Endothelial cell of hepatic sinusoid (primary cell): ENCODE measurements at regions not wholly inside any gene's neighbourhood (a gene's known extent, or its start where the extent isn't known, plus 50 kb on each side); places are given as distances from the start of the nearest gene placed in this dataset.

Experiments
- in situ Hi-C: cut with HindIII; loops from 2 replicates; pipeline ENCODE4 v1.10.0; 2017; ENCODE audit warnings: low sequenced_read_pairs

DNA sequence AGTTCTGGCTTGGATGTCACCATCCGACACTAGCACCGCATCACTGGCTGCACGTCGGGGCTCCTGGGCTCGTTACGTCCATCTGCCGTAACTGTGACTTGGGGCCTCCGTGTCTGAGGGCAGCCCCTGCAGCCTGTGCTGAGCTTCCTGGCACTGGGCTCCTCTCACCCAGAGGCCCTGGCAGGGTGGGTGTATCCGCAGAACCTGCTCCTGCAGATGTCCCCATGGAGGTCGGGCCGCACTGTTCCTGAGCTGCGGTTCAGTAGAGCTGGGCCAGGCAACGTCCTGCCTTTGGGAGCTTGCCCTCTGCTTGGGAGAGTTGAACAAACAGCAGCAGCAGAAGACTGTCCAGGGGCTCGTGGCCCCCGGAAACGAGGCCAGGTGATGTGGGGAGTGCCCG lies 71.4 kb downstream of the RGS12 start:
- in situ Hi-C loops = loop anchor here (5.0 kb wide), 1 partner anchor 78 kb away; the partner anchor contains the start of gene HGFAC

DNA sequence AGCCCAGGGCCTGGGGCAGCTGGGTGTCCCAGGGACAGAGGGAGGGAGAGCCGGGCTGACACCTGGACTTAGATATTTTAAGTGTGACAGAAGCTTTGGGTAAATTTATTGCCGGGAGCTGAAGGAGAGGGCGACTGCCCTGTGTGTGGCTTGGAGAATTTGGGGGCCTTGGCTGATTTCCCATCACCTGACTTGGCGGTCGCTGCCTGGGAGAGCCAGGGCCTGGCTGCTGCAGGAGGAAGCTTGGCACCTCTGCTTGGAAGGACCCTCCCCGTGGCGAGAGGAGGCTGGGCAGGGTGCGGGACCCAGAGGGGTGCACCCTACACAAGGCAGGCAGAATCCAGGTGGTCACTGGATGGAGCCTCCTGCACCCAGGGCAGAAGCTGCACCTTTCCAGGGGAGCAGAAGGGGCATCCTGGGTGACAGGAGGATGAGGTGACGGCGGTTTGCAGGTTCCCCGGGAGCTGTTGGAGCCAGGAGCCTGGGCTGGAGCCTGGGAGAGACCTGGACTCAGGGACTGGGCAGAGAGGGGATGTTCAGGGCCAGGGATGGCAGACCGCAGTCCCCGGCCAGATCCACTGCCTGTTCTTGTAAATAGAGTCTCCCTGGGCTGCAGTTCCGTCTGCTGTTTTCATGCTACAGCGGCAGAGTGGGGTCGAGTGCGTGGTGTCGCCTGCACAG lies 72.0 kb downstream of the RGS12 start:
- in situ Hi-C loops = loop anchor here (5.0 kb wide), 2 partner anchors 43 to 78 kb away; partner anchors contain the start of gene HGFAC

DNA sequence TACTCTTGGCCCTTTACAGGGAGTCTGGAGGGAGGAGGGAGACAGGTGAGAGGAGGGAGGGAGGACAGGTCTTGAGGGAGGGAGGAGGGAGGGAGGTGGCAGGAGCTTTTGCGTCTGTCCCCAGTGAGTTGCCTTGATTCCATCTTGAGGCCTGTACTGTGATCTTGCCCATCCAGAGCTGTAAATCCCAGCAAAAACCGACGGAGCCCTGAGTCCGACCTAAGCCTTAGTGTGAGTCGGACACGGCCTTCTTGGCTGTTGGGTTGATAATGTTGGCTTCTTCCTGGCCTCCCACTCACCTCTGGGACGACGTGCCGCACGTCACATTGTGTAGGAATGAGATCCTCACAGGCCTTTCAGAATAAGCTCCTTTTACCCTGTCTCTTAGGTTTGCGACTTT lies 72.5 kb downstream of the RGS12 start:
- in situ Hi-C loops = loop anchor here (5.0 kb wide), 1 partner anchor 42 kb away; no protein-coding TSS in a partner anchor

DNA sequence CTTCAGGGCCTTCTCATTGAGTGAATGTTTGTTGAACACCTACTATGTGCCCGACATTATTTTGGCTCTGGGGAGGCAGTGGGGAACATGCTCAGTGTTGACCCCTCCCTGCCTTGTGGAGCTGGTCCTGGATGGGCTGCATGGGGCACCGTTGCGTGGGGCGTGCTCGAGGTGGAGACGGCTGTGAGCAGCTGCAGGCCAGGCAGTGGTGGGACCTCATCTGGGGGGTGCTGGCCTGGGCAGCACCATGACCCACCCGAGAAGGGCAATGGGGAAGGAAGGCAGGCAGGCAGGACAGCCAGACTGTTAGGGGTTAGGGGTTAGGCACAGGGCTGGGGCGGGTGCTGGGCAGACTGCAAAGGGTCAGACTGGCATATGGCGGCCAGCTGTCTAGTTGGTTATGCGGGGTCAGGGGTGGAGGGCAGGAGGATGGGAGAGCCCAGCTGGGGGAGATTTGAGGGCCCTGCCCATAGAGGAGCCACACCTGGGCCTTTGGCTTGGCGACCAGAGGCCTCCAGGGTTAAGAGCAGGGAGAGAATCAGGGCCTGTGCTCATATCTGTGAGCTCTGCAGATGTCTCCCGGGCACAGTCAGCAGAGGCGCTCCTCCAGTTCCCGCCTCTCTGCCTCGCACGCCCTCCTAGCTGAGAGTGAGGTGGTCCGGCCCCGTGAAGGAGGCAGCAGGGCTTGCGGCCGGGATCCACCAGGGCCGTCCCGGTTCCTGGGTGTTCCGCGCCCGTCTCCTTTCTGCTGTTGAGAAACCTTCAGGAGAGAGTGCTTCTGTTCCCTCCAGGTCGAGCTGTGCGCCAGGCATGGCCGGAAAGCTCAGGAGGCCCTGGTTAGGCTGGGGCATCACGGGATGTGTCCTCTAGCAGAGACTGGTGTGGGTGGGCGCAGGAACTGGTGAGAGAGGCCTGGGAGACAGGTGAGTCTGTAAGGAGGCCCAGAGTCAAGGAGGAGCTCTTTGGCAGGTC lies 73.3 kb downstream of the RGS12 start:
- in situ Hi-C loops = loop anchor here (5.0 kb wide), 1 partner anchor 41 kb away; no protein-coding TSS in a partner anchor

DNA sequence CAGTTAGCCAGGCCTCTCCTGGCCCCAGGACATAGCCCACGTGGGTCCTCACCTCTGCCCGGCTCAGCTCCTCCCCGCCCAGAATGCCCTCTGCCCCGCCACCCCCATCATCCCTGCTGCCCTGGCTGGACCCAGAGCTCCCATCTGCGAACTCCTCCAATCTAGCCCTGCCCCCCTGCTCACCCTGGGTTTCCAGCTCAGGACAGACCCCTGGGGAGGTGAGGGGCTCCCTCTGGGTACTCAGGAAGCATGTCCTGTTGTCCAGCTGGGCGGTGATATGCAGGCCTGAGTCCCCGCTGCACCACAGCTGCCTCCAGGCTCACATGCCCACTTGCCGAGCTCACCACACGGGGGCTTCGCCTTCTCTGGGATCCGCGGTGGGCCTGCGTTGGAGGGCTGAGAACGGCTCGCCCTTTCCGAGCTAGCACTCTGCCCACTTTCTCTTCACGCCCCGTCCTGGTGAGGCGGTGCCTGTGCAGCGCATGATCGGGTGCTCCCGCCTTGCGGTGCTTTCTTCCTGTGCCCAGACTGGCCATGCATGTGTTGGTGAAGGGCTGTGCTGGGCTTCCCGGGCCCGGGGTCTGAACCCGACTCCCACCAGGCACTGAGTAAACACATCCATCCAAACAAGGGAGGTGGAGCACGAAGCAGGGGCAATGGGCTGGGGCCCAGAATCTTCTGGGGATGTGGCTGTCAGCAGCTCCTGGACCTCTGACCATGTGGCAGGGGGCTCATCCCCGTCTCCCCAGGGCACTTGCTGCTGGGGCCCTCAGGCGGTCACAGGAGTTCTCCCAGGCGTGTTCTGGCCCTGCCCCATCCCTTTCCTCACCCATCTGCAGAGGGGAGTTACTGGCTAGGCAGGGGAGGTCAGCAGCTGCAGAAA lies 74.3 kb downstream of the RGS12 start:
- in situ Hi-C loops = loop anchor here (5.0 kb wide), 1 partner anchor 40 kb away; no protein-coding TSS in a partner anchor

DNA sequence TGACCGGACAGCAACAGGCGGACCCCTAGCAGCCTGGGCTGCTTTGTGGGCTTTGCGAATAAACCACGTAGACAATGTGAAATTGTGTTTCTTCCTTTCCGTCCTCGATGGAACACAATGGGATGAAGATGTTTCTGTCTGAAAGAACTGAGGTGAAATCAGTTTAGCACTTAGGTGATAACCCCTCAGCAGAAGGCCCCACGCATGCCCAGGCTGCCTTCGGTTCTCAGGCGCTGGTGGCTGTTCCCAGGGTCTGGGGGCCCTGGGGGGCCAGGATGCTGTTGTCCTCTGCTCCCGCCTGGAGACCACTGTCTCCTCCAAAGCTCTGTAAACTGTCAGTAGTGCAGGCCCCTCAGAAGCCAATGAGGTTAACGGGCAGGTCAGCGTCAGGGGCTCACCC lies 73.9 kb upstream of the HGFAC start:
- in situ Hi-C loops = loop anchor here (5.0 kb wide), 1 partner anchor 39 kb away; no protein-coding TSS in a partner anchor

DNA sequence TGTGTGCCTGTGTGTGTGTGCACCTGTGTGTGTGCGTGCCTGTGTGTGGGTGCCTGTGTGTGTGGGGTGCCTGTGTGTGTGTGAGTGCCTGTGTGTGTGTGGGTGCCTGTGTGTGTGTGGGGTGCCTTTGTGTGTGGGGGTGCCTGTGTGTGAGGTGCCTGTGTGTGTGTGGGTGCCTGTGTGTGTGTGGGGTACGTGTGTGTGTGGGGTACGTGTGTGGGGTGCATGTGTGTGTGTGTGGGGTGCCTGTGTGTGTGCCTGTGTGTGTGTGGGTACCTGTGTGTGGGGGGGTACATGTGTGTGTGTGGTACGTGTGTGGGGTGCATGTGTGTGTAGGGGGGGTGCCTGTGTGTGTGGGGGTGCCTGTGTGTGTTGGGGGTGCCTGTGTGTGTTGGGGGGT lies 73.4 kb upstream of the HGFAC start:
- in situ Hi-C loops = loop anchor here (5.0 kb wide), 1 partner anchor 39 kb away; no protein-coding TSS in a partner anchor

DNA sequence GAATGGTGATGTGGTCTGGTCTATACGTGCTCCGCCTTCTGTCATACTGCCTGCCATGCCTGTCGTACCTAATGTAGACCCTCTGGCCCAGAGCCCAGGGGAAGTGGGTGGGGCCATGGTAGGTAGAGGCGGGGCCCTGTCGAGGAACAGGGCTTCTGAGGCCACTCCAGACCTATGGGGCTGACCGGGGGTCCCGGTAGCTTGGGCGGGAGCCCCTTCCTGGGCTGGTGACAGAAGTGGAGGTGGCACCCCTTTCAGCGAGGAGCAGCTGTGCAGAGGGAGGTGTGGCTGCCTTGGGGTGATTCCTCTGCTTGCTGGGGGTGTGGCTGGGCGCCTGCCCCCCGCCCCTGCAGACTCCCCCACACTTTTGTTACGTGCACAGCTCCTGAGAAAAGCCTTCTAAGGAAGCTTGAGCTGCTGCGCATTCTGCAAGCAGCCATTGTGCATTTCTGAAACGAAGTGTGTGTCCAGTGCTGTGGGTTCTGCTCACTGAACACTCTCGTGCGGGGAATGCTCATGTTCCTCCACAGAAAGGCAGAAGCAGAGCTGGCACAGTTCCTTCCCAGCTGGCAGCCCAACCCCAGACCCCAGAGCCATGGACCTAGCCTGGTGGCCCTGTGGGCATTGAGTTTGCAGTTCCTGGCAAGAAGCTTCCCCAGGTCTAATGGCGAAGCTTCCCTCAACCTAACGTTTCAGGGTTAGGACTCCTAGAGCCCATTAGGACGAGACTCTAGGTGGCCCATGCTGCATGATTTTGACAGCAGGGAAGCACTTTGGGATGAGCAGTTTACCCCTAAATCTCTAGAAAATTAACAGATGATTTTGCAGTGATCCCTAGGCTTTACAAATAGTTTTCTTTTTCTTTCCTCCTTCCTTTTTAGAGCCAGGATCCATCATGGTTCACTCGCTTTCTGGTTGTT lies 72.7 kb upstream of the HGFAC start:
- in situ Hi-C loops = loop anchor here (5.0 kb wide), 1 partner anchor 38 kb away; no protein-coding TSS in a partner anchor

DNA sequence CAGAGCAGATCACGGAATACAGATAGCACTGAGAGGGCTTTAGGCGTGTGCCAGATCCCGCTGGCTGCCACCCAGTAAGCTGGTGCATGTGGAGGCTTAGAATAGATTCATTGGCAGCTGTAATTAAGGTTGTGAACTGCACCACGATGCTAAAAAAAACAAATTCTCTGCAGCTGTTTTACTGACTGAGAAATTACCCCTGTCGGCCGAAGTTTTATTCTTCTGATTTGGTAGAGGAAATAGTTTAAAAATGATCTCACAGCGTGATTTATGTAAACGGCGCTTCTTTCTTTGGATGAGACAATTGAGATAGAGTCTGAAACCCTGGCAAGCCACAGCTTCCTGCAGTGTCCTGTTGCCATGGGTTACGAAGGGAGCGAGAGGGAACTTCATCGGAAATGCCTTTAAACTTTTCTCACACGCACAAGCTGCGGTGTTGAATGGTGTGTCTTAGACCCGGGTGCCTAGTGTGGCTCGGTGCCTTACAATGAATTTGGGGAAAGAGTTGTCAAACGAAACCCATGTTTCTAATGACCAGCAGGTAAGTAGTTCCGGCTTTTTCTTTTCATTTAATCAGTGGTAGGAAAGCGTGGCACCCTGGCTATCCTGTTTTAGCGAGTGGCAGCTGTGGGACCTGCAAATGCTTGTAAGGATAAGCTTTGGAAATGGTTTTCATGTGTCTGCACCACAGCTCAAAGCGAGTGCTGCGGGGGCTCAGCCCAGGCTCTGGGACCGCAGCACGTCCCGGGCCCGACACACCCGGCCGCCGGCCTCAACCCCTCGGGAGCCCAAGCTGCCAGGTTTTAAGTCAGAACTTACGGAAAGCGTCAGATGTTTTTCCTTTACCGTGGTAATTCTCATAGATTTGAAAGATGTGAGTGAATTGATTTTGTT lies 71.7 kb upstream of the HGFAC start:
- in situ Hi-C loops = loop anchor here (5.0 kb wide), 2 partner anchors 37 to 63 kb away; no protein-coding TSS in a partner anchor

DNA sequence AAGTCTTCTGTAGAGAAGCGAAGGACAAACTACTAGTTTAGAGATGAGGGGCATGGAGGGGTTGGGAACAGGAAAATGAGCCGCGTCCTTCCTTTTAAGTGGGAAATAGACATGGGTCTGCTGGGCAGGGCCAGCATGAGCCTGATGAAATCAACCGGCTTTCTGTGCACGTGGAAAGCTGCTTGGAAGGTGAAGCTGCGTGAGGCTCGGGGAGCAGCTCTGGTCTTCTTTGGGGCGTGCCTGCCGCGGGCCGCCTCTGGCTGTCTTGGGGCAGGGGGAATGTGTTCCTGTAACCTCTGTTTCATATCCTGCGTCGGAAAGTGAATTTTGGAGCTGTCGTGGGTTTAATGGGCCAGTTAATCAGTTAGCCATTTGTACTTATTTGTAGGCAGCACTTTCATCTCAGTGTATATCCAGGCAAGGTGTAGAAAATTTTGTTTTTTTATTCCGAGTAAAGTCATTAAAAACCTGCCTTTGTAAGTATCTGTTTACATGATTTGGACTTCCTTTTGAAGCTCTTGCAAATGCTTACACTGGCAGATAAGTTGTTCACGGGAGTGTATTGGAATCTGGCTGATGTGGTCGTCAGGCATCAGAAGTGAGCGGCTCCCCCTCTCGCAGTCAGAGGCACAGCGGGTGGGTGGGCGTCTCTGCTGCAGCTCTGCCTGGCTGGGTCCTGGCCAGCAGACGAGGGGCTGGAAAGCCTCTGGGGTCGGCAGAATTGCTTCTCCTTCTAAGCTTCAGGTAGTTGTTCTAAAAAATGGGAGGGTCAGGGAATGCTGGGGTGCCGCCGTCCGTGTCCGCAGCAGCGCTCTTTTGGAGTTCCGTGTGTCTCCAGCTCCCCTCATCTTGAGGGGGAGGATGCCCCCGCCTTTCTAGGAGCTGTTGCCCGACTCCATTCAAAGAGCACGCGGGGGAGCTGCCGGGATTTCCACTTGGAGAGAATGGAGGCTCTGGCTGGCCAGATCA lies 70.5 kb upstream of the HGFAC start:
- in situ Hi-C loops = loop anchor here (5.0 kb wide), 1 partner anchor 64 kb away; no protein-coding TSS in a partner anchor

DNA sequence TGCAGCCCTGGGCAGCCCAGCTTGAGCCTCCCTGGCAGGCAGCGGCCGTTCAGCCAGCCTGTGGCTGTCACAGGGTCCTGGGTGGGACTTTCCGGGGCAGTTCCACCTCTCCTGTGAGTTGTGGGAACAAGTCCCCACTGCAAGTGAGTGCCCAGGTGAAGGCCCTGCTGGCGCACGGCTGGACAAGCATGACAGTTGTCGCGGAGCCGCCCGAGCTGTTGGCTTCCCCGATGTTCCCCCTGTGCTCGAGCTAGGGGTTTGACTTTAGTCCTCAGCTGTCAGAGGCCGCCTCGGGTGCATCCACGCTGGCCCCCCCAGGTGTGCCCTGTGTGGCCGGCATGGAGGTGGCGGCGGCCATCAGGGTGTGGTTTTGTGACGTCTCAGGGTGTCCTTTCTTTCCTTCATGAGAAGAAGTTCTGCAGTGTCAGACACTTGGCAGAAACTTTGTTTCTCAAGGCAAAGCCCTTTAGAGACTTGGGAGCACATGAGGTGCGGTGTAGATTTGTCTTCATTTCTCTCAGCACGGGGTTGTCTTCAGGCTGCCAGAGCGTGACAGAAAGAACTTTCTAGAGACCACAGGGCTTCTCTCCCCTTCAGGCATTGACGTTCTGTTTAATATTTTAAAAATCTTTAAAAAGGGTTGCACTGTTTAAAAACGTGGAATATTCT lies 69.4 kb upstream of the HGFAC start:
- in situ Hi-C loops = loop anchor here (5.0 kb wide), 1 partner anchor 65 kb away; no protein-coding TSS in a partner anchor

DNA sequence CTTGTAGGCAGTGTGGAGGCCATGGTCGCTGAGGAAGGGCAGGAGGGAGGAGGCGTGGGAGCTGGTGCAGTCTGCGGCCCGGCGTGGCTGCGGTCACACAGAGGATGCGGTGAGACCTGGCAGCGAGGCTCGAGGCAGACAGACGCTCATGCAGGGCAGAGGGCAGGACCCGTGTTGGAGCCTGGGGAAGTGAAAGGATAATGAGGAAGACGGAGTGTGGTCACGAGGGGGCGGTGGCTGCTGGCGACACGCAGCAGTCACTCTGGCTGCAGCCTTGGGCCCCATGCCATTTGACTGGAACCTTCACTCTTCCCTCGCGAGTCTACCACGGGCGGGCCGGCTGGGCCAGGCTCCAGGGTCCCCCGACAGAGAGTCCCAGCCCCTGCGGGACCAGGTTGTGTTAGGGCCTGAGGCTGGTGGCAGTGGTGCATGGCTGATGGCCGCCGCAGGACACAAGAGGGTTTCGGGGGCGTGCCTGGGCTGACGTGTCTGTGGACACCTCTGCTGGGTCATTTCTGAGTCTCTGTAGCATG lies 68.8 kb upstream of the HGFAC start:
- in situ Hi-C loops = loop anchor here (5.0 kb wide), 1 partner anchor 66 kb away; no protein-coding TSS in a partner anchor

DNA sequence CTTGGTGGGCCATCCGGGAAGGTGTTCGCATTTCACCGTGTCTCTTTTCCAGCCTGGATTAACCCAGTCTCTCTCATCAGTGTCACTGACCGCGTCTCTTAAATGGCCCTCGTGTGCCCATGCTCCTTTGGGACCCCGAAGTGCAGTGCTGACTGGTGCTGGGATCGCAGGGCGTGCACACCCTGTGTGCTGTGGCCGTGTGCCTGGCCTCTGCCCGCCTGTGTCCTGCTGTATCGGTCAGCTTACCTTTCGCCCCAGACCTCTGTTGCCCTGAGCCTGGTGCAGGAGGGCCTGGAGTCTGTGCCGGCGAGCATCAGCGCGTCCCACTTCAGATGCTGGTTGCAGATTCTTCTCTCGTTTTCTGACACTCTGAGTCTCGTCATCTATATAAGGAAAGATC lies 68.3 kb upstream of the HGFAC start:
- in situ Hi-C loops = loop anchor here (5.0 kb wide), 1 partner anchor 66 kb away; no protein-coding TSS in a partner anchor

DNA sequence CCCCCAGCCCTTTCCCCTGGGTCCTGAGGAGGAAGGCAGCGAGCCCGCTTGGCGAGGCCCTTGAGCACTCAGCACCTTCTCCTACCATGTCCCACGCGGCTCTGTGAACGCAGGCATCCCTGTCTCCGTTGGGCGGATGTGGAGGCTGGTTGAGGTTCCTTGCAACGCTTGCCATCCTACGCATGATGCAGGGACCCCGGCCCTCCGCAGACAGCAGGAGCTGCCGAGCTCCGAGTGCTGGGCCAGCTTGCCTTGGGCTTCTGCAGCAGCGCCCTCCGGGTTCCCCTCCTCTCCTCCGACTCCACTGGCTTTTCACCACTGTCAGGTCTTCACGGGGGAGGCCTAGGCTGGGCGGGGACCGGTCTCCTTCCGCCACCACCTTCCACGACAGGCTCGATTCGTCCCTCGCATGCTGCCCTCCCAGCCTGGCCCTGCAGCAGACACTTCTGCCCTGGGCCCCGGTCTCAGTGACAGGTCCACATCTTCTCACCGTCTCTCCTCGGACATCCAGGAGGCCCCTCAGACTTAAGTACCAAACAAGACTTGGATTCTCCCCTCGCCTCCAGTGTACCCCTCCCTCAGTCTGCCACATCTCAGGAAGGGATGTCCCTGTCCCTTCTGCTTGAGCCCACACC lies 67.6 kb upstream of the HGFAC start:
- in situ Hi-C loops = loop anchor here (5.0 kb wide), 1 partner anchor 67 kb away; no protein-coding TSS in a partner anchor

DNA sequence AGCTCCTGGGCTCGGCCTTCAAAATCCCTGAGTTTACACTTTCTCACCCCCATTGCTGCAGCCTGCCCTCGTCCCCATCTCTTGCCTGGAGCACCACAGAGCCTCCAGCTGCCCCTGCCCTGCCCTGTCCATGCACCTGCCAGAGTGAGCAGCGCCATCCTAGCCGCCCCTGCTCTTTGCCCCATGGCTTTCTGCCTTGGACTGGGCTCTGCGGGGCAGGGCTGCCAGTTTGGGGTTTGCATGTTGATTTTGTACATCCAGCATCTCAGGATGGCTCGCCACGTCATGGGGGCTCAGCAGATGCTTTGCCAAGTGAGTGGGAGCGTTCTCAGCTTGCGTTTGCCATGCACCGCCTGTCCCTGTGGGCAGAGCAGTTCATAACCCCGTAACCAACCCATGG lies 67.1 kb upstream of the HGFAC start:
- in situ Hi-C loops = loop anchor here (5.0 kb wide), 1 partner anchor 67 kb away; no protein-coding TSS in a partner anchor
